ENCODE measurements at regions not wholly inside any gene's neighbourhood (a gene's known extent, or its start where the extent isn't known, plus 50 kb on each side); places are given as distances from the start of the nearest gene placed in this dataset.

DNA sequence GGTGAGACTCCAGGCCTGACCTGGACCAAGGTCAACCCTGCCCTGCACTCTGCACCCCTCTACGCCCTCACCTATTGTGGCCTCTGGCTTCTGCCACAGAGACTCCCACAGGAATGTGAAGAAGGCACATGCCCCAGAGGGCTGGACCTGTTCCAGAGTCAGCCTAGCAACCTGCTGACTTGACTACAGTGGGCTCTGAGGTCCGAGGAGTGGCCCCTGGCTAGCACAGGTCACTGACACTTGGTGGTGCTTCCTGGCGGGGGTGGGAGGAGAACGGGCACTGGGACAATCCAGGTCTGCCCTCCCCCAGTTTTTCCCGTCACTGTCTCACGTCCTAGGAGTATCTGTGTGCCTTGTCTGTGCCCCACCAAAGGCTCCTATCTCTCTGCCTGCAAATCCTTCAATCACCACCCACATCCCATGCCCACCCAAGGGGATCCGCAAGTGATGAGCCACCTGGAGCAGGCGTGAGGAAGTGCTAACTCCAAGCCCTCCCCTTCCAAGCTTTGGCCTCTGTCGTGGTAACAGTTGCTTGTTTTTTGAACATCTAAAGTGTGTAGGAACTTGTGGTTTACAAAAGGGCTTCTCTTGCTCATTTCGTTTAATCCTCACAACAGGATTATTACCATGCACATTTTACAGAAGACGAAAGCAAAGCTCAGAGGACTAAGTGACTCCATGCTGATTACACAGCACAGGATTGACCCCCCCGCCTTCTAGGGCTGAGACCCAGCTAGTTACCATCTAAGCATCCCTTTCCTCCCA is 86.2 kb downstream of the MCFD2 start:
- DNase-seq, result peak; percentile 48

DNA sequence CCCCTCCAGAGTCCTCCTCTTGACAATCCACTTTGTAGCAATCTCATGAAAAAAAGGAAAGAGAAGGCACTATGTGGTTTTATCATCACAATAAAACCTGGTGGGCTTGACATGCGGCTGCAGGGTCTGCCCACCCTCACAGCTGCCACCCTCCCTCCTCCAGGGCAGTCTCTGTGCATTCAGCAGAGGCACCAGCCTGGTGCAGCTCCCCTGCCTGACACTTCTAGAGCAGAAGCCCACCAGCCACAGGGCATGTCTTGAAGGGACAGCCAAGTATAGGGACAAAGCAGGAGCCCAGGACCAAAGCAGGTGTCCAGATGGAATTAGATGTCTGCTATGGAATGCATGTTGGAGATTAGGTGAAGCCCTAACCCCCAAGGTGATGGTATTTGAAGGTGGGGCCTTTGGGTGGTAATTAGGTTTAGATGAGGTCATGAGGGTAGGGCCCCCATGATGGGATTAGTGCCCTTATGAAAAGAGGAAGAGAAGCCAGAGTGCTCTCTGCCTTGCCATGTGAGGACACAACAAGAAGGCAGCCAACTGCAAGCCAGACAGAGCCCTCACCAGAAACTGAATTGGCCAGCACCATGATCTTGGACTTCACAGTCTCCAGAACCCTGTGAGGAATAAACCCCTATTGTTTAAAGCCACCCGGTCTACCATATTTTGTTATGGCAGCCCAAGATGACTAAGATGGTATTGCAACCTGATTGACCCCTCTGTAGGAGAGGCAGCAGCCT is 86.9 kb downstream of the MCFD2 start:
- DNase-seq, result peak; percentile 10

DNA sequence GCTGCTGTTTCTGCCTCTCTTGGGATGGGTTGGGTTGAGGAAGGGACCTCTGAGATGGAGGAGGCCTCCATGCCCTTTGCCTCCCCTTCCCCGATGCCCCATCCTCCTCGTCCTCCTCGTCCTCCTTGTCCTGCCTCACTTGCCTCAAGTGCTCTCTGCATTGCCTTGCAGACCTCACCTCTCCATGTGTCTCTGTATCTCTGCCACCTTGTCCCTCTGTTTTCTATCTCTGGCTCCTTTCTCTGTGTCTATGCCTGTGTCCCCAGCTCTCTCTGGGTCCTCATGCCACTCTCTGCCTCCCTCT is 87.5 kb downstream of the MCFD2 start:
- DNase-seq, result no peak

DNA sequence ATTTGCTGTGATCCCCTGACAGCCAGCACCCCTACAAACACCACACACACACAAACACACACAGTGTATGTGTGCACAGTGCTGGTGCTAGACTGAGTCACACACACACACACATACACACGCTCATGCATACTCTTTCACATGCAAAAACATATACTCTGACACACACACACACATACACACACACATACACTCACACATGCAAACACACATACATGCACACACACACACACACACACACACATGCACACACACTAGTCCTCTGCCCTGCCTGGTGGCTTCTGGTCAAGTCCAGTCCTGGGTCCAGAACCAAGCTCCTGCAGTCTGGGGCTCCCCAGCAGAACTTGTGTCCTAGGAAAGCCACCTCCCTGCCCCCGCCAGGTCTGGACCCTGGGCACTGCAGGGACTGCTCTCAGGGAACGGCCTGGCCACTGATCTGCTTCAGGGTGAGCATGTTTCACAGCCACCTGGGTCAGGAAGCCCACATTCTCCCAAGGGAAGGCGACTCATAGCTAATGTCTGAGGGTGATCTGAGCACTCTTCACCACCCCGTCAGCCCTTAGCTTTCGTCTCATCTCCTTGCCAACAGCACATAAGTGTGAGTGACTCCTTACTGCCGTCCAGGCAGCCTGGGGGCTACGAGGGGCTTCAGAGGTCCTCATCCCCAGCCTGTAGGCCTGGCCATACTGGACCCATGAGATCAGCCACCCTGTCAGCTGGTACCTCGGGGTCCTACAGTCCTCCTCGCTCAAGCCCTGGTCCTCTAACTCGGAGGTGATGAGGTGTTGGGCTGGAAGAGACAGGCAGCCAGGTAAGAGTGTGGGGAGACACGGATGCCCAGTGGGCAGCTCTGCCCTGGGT is 88.1 kb downstream of the MCFD2 start:
- DNase-seq, result peak; percentile 57

DNA sequence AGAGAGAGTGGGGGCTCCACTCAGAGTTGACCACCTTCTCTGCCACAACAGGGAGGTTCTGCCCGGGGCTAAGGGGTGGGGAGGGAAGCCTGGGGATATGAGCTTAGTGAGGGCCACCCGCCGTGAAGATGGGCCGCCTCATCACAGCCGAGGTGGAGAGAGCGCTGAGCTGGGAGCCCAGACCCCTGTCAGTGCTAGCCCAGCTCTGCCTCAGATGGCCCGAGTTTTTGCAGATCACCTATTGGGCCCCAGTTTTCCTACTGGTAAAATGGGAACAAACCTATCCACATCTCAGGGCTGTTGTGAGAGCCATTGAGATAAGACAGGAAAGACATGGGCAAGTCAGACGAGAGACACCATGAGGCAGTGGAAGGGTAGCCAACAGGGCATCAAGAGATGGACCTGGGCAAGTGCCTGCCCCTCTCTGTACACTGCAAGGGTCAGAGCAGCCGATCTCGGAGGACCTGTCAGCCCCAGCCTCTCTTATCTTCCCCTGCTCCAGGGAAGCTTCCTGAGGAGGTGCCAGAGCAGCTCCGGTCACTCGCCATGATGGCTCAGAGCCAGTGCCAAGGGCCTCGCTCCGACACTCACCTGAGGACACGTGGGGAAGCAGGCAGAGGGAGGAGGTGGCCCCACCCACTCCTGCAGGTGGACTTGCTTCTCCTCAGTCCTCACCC is 88.9 kb downstream of the MCFD2 start:
- peak; percentile 53 for DNase-seq

DNA sequence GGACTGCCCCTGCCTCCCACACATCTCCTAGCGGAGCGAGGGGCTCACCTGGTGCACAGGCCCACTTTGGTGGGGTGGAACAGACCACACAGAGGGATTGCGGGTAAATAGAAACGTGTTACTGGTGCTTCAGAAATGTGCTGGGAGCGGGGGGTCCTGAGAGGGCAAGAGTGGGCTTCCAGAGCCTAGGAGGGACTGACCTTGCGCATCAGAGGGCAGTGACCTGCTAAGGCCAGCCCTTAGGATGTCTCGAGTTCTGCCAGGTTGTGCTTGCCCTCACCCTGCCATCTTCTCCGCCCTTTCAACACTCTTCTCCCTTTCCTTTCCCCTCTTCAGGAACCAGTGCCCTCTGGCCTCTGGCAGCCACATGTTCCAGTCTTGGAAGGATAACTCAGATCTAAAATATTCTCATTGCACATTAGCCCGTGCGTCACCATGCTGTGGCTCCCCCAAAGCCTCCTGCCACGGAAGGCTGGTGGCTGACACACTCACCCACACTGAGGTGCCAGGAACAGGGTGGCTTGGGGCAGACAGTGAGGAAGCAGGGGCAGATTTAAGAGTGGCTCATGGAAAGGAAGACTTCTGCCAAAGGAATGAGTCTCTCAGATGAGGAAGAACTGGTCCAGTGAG is 89.6 kb downstream of the MCFD2 start:
- peak; percentile 41 for DNase-seq

DNA sequence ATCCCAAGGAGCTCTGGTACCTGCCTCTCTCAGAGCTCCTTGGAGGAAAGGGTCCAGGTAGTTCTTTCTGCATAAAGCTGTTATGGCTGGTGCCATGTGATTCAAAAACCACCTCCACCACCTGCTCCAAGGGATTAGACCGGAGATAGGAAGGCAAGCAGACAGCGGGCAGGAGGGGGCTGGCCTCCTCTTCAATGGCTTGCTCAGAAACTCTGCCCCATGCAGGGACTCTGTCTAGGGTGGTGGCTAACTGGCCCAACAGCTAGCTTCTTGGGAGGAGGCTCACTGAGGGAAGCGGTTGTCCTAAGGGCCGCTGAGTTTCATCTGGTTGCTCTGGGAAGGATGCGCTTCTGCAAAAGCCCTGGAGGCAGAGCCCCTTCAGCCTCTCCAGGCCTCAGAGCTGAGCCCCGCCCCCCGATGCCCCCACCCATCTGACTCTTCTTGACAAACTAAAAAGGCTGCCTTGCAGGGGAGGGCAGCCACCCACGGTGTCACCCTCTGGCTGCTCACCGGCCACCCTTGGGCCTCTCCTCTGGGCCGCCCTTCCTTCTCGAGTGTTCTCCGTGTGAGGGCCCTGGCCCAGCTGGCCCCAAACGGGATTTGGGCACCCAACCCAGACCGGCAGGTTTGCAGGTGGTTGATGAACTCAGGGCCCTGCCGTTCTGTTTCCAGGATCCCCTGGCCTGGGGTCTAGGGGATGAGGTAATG is 90.2 kb downstream of the MCFD2 start:
- DNase-seq, result peak; percentile 53

DNA sequence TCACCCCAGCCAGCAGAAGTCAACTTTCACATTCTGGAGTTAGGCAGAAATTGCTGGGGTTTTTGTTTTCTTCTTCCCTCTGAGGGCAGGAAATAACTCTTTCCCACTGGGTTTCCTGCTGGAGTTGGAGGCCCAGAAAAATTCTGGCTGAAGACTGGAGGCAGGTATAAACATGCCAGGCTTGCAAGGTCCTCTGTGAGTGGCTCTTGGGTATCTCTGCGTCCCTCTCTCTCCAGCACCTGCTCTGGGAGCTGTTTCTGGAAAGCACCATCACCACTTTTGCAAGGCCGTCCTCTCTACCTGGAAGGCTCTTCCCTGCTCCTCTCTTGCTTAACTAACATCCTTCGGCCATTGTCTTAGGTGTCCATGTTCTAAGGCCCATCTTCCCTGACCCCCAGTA is 91.0 kb downstream of the MCFD2 start:
- DNase-seq, result peak; percentile 8

DNA sequence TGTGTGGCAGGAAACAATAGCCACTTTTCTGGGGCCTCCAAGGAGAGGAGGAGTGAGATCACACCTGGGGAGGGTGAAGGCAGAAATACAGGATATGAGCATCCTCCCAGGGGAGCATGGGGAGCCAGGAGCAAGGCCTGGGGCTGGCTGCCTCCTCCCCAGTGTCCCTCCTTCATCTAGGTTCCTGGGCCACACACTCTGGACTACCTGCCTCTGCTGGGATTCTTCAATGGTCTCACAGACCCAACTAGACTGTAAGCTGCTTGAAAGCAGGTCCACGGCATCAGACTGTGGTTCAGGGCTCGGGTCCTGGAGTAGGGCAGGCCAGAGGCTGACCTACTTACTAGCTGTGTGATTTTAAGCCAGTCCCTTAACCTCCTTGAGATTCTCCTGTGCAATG is 94.0 kb downstream of the MCFD2 start:
- DNase-seq, result peak; percentile 49

DNA sequence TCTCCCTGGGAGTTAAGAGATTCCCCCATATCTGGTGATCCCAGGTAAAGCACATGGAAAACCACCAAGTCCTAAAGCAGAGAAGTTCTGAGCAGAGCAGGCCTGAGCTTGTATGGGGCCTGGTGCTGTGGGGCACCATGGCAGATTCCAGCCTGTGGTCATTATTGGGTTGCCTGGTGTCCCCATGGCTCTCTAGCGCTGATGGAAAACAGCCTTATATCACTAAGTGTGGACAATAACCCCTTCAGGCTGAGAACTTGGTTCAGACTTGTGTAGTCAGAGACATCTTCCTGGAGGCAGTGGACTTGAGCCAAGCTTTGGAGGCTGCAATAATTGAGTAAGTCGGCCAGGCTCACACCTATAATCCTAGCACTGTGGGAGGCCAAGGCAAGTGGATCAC is 96.8 kb downstream of the MCFD2 start:
- DNase-seq, result no peak

DNA sequence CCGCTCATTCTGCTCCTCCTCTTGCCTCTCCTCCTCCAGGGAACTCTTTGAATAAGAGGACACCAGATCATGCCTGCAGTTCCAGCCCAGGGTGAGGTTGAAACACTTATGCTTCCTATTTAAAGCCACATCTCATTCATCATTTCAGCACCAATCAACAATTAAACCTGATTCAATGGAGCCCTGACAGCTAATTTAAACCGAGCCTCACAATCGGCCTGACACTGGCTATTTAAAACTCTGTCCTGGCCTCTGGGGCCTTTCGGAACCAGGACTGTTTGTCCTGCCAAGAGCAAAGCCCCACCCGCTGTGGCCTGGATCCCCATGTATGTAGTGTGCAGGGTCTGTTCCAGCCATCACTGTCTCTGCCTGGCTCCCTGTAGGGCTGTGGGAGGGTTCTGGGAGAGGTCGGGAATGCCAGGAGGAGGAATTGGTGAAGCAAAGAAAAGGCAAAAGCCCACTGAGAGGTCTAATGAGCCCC is 97.4 kb downstream of the MCFD2 start:
- no peak for DNase-seq

DNA sequence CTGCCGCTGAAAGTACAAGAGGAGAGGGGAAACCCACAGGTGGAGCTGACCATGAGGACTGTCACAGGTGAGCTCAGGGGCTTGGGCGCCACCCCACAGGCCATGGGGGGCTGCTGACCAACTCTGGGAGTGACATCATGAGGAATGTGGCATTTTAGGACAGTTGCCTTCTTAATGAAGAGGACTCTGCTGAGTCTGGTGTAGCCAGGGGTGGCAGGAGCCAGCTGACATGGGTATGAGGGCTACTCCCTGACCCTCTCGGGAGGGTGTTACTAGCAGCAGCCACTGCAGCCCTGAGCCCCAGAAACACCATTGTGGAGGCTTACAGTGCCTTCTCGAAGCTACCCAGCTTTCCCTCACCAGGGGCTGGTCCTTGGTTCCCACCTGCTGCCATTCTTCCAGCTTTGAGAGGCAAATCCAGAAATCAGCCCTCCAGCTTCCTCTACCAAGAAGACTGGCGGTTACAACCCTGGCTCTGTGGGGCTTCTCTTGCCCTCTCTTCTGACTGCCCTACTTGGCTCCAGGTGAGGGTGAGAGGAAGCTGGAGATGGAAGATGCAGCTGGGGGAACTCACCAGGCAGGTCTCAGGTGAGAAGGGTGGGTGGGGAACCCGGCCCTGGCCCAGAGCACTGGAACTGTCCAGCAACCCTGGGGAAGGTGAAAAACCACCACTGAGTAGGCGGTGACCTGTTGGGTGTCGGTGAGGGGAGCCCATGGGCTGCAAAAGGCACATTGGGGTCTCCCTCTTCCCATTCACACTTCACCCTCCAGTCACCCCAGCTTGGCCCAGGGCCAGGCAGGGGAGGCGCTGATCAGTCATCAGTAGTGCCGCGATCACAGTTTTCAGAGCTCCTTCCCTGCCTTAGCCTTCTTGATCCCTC is 98.5 kb downstream of the MCFD2 start:
- no peak for DNase-seq

DNA sequence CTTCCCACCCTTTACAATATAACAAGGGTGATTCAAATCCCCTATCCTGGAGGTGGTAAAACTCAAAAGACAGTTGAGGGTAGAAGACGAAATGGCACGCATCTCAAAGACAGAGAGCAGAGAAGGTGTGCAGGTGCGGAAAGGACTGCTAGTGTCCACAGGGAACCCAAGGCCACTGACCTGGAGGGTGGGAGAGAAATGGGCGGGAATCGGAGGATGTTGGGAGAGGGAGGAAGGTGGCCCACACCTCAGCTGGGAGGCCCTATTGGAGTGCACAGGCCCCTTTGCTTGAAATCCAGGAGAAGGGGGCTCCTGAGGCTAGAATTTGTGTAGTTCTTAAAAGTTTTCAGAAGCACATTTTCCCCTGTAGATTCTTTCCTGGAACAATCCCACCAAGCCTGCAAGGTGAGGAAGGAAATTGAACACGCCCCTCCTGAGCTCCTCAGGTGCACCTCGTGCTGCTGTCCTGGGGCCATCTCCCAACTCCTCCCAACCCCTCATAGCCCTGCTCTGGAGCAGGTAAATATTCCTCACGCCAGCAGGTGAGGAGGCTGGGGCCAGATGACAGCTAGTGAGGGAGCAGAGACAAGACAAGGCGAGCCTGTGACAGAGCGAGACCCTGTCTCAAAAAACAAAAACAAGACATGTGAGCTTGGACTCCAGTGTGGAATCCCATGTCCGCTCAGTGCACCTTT is 99.3 kb downstream of the MCFD2 start:
- DNase-seq, result no peak

DNA sequence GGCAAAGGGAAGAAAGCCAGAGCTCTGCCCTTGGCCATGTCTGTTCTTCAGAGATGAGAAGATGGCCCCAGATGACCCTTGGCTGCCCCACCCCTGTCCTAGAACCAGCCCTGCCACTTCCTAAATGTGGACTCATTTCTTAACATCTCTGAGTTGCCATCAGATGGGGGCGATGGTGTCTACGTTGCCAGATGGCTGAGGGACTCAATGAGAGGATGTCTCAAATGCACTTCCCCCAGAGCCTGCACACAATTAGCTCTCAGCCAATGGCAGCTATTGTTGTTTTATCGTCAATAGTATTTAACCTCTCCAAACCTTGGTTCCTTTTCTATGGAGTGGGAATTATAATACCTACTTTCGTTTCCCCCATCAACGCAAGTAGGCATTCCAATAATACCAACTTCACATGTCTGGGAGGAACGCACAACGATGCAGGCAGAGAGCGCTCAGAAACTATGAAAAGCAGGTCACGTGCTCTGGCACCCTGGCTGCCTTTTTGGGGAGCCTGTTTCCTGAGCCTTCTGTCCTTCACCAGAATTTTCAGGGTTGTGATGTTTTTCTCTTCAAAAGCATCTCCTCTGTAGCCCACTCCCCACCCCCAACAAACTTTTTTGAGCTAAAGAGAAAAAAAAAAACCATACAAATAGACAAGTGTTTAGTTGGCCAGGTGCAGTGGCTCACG is 100.3 kb downstream of the MCFD2 start:
- no peak for DNase-seq

DNA sequence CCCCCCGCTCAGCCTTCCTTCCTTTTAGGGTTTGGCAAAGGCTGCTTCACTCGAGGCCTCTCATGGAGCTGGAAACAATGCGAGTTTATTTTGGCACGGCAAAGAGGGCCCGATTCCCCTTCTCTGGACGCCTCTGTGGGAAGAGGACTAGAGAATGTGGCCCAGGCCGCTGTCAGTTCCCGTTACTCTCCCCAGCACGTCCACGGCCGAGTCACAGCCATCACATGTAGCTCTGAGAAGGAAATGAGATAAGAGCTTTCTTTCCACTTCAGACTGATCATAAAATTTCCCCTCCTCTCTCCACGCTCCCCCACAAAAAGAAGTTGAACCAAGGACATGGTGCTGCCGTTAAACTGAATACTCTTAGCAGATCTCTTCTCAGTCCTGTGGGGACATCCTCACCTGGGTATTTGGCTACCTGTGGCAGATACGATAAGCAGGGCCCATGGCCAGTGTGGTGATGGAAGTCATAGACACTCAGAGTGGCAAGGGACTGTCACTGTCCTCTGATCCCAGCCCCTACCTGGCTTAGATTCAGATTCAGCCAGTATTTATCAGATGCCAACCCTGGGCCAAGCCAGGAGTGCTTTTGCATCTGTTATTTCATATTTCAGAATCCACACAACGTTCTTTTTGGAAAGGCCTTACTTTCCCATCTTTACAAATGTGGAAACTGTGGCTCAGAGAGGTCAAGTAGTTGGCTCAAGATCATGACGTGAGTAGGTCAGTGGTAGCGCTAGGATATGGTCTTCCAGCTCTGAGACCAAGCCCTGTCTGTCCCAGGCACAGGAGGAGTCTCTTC is 101.2 kb downstream of the MCFD2 start:
- DNase-seq, result no peak

DNA sequence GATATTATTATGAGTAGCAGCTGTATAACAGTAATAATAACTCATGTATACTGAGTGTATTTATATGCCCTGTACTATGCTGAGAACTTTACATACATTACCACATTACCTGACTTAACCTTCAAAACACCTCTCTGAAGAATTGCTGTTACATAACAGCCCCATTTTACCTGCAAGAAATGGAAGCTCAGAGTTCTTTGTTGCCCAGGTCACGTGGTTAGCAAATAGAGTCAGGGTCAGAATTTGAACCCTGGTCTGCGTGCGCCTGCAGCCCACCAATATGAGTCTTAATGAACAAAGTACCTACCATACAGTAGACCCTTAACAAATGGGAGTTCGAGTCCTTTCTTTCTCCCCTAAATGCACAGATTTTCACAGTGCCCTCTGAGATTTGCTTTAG is 101.9 kb downstream of the MCFD2 start:
- DNase-seq, result no peak

DNA sequence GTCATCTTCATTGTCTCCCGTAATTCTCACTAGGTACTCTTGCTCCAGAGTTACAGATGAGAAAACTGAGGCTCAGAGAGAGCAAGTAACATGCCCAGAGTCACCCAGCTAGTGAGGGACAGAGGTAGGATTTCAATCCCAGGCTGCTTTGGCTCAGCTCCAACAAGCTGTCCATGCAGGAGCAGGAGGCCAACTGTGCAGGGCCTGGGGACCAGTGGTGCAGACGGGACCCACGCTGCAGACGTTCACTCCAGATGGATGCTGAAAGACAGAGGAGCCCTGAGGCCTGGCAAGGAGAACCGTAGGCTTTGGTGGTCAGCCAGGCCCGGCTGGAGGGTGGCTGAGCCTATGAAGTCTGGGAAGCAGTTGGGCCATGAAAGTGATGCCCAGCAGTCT is 102.6 kb downstream of the MCFD2 start:
- DNase-seq, result no peak
